Skeletal muscle cell (primary cell): ENCODE measurements at regions not wholly inside any gene's neighbourhood (a gene's known extent, or its start where the extent isn't known, plus 50 kb on each side); places are given as distances from the start of the nearest gene placed in this dataset.
A peak's percentile ranks its signal among the peaks of the same experiment; 100 is the strongest.

Experiments
- DNase-seq: peaks from one replicate; pipeline ENCODE4 v3.0.0-alpha.2; 2010; ENCODE audit warnings: low read depth
- H3K4me3 ChIP-seq: 2 replicates; pipeline ENCODE4 v1.5.1; 2011; ENCODE audit warnings: low read depth, mild to moderate bottlenecking, control low read depth, low read length, moderate library complexity

DNA sequence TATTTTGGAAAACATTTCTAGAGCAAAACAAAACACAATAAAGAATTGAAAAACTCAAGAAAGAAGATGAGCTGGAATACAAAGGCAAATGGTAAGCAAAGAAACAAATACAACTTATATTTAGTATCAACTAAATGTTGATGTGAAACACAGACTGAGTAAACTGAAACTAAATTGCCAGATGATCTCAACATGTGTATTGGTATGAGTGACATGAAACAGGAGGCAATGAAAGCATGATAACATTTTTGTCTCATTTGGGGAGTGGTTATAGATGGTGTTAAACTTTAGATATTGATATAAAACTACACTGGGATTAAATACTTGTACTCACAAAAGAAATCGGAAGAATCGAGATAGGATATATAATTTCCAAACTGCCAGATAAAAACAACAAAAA is 805.6 kb upstream of the CXADR start:
- no peak overlapping the region for H3K4me3 ChIP-seq
- no peak for DNase-seq

DNA sequence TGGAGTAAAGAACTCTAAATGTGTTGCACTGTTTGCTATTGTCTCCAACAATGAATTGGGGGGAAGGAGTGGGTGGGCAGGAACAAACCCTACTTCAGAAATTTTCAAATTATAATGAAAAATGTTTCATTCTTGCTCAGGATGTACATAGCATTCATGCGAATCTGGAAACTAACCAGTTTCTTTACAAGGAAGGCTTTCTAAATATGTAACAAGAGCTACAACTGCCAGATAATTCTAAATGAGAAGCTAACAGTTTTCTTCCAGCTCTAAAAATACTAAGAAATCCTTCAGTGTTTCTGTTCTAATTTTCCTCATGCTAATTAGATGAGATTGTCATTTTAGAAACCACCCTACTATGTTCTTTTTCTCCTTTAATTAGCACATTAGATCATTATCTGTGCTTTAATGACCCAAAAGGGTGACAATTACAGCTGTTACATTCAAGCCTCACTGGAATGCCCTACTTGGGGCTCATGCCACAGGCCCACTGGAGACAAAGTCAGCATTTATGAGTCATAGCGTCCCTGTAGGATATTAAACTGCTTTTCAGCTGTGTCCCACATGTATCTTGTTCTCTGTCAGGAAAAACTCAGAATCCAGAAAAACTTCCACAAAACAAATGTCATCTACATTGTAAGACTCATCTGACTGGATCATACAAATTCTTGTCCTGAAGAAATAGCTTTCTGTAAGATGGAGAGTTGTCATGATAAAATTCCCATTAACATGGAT is 804.6 kb upstream of the CXADR start:
- peak; percentile 18 for DNase-seq
- no peak overlapping the region for H3K4me3 ChIP-seq

DNA sequence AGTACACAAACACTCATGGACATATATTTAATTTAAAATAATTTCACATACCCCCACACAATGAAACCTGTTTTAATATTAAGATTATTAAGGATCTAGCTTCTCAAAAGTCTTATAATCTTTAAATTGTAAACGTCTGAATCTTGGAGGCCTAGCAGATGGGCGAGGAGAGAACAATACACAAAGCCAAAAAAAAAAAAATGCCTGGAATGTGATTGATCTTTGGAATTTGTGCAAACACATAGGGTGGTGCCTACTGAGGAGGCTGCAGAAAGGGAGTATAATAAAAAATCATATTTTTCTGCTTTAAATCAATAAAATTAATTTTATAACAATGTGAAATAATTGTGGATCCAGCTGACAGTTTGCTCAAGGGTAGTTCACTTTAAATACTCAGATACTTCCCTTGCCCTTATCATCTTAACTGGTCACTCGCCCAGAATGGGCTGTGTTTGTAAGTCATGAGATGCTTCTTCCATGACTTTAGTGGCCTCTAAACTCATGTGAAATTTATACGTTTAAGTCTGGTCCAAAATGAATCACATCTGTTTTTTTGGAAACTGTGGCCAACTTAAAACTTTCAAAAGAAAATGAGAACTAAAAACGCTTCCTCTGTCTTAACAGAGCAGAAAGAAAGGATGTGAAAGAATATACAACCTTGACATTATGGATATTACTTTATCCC is 802.8 kb upstream of the CXADR start:
- no peak overlapping the region for H3K4me3 ChIP-seq
- peak; percentile 27 for DNase-seq

DNA sequence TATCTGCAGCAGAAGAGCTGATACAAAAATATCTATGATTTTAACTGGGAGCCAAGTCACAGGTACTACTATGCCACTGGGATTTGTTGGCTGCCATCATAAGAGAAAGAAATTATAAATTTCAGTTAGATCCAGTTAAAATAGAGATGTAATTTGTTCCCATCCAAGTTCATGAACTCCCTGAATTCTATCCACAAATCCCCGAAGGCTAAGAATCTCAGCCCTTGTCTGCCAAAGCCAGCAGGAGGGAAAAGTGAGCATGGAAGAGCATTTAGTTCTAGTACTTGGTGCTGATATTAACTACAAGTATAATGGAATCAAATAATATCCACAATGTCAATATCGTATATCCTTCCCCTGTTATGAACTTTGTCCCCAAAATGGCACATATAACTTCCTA is 801.1 kb upstream of the CXADR start:
- H3K4me3 ChIP-seq, result no peak overlapping the region
- DNase-seq, result no peak

DNA sequence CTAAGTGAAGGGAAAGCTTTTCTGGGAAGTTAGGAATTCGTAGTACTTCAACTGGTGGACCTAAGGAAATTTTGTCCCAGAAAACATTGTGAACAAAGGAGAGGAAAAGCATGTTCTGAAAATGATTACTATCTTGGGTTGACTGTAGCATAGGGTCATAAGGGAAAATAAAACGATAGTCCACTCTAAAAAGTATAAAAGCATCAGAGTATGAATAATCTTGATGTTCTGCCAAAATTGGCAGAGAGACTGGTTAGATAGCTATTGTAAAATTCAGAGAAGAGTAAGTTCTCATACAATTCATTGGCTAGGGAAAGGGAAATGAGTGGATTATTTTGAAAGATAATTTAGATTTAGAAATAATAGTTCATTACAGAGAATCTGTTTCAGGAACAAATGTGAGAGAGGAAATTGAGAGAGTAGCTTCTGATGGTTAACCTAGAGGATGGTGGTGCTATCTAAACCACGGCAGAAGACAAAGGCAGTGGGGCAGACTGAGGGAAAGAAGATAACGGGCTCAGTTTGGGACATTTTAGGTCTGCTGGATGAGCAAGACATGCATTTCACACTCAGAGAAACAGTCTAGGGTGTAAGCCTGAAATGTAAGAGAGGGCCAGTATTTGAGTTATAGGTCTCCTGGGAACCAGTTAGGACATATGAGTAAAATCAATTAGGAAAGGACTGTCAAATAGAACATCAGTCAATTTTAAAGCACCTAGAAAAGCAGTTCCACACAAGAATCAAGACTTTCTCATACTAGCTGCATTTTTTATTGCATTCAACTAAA is 799.3 kb upstream of the CXADR start:
- H3K4me3 ChIP-seq, result no peak overlapping the region
- DNase-seq, result peak; percentile 31

DNA sequence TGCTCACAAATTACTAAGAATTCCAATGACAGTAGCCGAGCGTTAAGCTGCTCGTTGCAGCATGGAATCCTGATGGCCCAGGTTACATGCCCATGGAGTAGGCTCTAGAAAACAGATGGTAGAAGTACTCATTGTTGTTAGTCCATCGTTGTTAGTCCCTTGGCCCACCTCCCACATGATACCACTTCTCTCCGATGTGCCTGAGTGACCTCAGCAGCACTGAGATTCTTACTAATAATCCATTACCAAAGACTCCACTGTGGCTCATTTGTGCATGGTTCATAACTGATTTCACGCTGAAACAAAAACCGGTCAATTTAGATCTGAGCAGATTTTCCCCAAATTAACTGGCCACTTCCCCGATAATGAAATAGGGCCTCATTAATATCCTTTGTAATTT is 772.3 kb upstream of the CXADR start:
- no peak overlapping the region for H3K4me3 ChIP-seq
- DNase-seq, result no peak

DNA sequence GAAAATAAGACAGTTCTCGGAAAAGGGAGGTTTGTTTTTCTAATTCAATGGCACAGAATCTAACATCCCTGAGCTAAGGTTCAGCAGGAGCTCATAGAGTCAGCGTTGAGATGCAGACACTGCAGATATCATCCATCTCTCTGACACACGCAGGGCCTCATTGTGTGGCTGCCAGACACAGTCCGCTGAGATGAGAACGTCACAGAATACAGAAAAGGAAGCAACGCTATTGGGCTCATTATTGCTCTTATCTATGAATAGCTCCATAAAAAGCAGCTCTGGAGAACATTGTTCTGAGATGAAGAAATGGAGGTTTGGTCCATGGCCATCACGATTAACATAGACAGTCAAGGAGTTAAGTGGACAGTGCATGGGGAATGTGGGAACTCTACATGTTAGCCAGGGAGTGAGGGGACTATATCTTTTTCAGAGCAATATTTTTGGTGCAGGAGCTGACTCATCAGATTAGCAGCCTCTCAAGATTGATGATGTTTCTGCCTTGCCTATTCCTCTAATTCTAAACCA is 771.6 kb upstream of the CXADR start:
- no peak overlapping the region for H3K4me3 ChIP-seq
- no peak for DNase-seq

DNA sequence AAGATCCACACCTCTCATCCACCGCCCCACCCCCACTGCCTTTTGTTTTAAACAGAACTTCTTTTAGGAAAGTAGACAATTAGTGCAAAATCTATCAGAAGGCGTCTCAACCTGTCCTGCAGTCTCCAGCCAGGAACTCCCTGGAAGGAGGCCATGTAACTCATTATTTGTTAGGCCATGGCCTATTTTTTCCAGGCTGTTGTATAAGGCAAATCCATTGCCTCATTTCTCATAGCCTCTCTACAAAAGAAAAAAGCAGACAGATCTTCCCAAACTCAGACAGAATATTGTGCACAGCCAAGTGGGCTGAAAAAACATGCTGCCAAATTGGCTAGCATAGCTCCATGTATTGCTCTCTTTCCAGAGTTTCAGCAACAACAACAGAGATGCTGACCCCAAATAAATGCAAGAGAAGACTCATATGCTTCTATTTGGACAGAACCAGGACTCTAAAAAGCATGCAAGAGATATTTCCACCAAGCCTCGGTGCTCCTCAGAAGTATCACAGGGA is 770.7 kb upstream of the CXADR start:
- DNase-seq, result no peak

DNA sequence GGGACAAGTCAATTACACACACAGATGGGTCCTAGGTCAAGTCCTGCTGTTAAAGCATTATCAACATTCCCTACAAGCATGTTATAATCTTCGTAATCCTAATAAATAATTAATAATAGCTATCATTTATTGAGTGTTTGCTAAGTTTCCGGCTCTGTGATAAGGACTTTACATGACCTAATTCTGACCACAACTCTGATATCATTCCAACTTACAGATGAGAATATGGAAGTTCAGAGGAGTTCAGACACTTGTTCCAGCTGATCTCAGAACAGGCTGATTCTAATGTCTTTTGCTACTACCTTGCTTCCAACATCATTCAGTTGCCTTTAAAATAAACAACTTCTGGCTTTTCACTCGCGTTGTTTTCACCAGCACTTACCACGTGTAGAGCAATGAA is 770.1 kb upstream of the CXADR start:
- no peak overlapping the region for H3K4me3 ChIP-seq
- DNase-seq, result no peak

More for the DNA sequence above, 770.7 kb upstream of the CXADR start:
- H3K4me3 ChIP-seq, result no peak overlapping the region

DNA sequence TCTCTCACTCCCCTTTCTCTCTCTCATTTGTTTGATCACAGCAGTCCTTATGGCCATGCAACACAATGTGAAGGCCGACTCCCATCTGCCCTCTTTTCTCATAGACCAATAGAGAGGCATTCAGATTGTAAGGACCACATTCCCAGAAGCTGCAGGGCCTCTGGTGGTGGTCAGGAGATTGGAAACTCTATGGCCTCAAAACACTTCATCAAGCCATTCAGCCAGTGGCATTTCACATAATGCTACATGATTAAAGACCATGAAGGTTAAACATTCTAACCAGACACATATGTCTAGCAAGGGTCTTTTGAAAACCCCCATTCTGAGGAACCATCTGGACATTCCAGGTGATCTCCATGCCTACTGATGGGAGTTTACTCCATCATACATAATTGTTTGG is 769.5 kb upstream of the CXADR start:
- no peak overlapping the region for H3K4me3 ChIP-seq
- no peak for DNase-seq

DNA sequence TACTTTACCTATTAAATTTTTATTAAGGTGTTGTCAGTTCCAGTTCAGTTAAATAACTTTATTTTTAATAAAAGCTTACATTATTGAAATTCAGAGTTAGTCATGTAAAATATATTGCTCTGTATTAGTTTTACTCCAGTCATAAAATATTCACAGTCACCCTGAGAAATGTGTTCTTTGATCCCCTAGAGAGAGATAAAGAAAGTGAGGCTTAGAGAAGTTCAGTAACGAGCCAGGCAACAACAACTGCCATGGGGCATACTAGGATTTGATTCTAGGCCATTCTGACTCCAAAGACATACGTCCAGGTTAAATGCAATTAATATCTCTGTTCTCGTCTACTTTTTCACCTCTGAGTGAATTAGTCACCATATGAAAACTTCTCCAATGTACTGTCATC is 761.9 kb upstream of the CXADR start:
- DNase-seq, result no peak
- no peak overlapping the region for H3K4me3 ChIP-seq

DNA sequence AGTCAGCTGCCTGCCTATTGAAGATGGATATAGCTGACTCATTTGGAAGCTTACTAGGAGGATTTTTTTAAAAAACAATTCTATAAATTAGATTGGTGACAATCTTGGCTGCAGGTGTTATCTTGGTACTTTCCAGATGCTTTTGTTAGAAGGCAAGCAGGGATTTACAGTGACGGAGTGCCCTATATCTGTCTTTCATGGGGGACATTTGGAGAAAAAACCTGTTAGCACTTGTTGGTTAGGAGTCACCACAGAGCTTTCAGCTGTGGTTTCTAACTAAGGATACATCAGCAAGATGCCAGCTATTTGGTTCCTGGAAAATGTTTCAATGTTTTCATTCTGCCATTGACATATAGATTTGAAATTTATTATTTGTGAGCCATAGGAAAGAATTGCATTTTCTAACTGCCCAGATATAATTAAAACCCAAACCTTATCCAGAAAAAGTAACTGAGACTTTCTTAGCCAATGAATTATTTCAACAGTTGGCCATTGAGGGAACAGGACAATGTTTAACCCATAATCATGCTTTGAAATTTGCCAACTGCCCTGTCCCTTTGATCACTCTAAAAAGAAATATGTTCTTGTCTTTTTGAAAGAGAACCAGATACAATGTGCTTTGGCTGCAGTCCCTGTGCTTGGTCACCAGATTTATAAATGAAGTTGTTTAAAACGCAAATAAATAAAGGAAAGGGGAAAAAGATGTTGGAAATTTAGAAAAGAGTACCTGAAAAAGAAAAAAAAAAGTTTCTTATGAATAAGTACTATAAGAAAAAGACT is 761.0 kb upstream of the CXADR start:
- no peak overlapping the region for H3K4me3 ChIP-seq
- no peak for DNase-seq

DNA sequence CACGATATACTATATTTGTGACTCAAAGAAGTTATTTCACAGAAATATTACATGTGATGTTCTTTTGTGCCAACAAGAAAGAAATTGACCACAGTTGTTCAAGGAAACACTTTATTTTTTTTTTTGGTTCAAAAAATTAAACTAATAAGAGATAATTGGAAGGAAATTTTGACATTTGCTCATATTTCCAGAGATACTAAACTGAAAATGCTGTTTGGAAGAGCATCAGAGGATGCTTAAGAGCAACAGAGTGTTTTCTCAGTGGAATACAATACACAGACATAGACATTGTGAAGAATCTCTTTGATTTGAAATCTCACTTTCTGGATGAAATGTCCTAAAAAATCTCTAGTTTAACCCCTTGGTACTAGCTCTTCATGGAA is 760.4 kb upstream of the CXADR start:
- H3K4me3 ChIP-seq, result no peak overlapping the region

DNA sequence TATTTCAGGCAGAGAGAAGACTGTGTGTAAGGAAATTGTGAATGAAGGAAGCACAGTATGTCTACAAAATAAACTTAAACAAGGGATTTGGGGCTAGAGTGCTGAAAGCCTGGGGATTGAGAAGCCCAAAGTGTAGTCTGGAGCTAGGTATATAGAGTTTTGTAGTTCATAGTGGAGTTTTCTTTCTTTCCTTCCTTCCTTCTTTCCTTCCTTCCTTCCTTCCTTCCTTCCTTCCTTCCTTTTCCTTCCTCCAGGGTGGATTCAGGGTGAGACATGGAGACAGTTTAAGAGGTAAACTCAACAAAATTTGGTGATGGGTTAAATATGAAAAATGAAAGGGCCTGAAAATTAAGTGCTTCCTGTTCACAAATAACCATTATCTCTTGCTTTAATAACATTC is 757.8 kb upstream of the CXADR start:
- H3K4me3 ChIP-seq, result no peak overlapping the region
- DNase-seq, result no peak

More for the DNA sequence above, 760.4 kb upstream of the CXADR start:
- no peak for DNase-seq

DNA sequence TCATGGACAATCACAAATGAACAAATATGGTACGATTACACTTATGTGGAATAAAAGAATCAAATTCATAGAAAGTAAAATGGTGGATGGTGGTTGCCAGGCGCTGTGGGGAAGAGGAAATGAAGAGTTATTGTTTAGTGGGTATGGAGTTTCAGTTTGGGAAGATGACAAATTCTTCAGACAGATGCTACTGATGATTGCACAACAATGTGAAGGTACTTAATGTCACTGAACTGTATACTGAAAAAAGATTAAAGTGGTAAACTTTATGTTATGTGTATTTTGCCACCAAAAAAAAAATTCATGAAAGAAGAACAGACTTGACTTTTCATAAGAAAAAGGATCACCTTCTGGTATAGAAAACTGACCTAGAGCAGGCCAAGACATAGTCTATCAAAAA is 745.6 kb upstream of the CXADR start:
- no peak for DNase-seq
- no peak overlapping the region for H3K4me3 ChIP-seq

DNA sequence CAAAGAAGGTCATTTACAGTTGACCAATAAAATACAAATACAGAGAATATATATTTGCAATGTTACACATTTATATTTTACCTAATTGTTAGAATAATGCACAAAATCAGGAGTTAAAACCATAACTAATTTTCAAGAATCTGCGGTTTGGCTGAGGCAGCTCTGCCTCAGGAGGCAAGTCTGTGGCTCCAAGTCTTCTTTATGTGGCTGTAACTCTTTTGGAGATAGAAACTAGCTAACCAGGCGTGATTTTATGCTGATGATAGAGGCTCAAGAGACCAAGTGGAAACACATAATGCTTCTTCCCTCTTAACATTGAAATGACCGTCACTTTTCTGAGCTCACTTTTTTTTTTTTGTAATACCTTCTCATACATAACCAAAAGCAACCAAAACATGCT is 744.7 kb upstream of the CXADR start:
- no peak for DNase-seq
- no peak overlapping the region for H3K4me3 ChIP-seq

DNA sequence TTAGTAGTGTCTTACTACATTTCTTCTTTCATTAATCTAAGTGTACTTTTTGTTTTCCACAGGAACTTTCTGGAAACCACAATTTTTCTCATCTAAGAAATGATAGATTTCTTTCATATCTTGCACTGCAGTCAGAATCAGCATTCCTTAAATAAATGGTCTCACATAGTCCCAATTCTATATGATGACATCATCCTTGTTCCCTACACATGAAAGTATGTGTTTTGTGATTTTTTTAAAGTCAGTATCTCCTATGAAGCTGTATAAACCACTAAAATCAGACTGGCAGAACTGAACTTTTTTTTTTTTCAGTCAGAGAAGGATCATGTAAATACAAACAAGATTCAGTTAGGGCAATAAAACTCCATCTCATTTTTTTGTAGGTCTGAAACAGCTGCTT is 742.6 kb upstream of the CXADR start:
- no peak for DNase-seq
- H3K4me3 ChIP-seq, result no peak overlapping the region

DNA sequence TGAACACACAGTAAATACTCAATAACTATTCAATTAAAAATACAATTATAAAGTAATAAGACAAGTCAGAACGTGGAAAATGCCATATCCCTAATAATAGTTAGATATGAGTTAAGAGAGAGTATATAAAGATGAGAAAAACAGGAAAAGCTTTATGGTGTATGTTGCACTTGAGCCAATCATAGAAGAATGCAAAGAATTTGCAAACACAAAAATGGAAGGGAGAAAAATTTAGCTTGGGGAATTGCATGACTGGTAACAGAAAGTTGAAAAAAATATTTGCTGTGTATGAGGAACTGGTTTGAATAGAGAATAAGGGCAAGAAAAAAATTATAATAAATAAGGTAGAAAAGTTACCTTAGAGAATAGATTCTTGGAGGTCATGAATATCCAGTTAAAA is 739.6 kb upstream of the CXADR start:
- DNase-seq, result no peak
- no peak overlapping the region for H3K4me3 ChIP-seq

DNA sequence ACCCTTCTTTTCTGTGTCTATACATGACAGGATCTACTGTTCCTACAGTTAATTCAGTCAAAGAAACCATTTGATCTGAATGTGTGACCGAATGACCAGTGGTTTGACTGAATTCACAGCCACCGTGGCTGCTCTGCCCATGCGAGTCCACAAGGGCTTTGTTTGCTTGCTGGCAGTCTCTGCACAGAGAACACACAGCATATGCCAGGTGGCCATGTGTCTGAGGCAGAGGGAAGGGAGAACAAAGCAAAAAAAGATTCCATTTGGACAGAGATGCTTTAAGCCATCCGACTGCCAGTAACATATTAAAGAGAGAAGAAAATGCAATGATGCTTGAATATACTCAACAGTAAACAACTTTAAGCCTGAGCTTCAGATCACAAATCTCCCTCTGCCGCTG is 737.8 kb upstream of the CXADR start:
- no peak for DNase-seq
- H3K4me3 ChIP-seq, result no peak overlapping the region
